ENCODE measurements at regions not wholly inside any gene's neighbourhood (a gene's known extent, or its start where the extent isn't known, plus 50 kb on each side); places are given as distances from the start of the nearest gene placed in this dataset.
"Not testable (repeated sequence)": the region's sequence is repeated elsewhere in the genome, so short reads cannot be mapped to it uniquely, and the experiment has no call there.

DNA sequence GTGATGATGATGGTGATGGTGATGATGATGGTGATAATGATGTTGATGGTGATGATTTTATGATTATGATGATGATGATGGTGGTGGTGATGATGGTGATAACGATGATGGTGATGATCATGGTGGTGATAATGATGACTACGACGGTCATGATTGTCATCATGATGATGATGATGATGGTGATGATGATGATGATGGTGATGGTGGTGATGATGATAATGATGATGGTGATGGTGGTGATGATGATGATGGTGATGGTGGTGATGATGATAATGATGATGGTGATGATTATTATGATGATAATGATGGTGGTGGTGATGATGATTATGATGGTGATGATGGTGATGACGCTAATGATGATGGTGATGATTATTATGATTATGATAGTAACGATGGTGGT, 54.1 kb upstream of the SFSWAP start:
- H3K4me1 ChIP-seq (ENCODE audit: control insufficient read depth, insufficient read depth, low read length); H3K36me3 ChIP-seq (ENCODE audit: control insufficient read depth, insufficient read depth, low read length); H3K9ac ChIP-seq (ENCODE audit: low read depth, low read length); H3K27me3 ChIP-seq (ENCODE audit: control insufficient read depth, insufficient read depth, low read length); H3K27ac ChIP-seq (ENCODE audit: low read depth, low read length); H3K9me3 ChIP-seq (ENCODE audit: control insufficient read depth, insufficient read depth, low read length); H3K4me3 ChIP-seq (ENCODE audit: low read depth, low read length): not testable (repeated sequence)

DNA sequence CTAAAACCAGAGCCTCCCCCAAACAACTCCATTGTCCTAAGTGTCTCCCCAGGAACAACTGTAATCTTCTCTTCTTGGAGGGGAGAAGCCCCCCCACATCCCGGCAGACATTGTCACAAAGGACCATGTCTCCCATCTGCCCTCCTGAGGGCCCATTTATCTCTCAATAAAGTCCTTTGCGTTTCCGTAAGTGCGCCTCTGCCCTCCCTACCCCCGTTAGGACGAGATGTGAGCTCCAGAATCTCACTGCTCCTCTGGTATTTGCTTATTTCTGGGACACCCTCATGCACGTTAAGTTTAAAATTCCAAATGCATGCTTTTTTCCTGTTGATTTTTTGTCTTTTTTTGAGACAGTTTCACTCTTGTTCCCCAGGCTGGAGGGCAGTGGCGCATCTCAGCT, 52.3 kb upstream of the SFSWAP start:
- not testable (repeated sequence) for H3K9me3 ChIP-seq (ENCODE audit: control insufficient read depth, insufficient read depth, low read length); H3K27ac ChIP-seq (ENCODE audit: low read depth, low read length); H3K9ac ChIP-seq (ENCODE audit: low read depth, low read length); H3K4me3 ChIP-seq (ENCODE audit: low read depth, low read length); H3K27me3 ChIP-seq (ENCODE audit: control insufficient read depth, insufficient read depth, low read length); H3K4me1 ChIP-seq (ENCODE audit: control insufficient read depth, insufficient read depth, low read length); H3K36me3 ChIP-seq (ENCODE audit: control insufficient read depth, insufficient read depth, low read length)

DNA sequence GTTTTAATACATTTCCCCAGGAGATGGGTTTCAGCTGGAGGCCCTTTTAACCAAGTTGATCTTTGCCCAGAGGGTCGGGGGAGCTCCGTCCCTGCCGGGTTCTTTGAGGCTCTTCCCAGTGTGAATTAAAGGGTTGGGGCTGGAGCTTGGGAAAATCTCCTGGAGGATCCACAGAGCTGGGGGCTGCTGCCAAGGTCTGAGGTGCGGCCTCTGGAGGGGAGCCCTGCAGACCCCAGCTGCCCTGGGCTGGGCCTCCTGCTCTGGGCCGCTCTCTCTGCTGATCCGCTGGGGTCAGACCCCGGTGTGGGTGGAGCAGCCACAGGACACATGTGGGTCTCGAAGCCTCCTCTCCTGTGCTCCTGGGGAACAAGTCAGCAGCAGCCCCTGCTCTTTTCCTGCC, 51.4 kb upstream of the SFSWAP start:
- H3K9me3 ChIP-seq (ENCODE audit: control insufficient read depth, insufficient read depth, low read length); H3K4me3 ChIP-seq (ENCODE audit: low read depth, low read length); H3K4me1 ChIP-seq (ENCODE audit: control insufficient read depth, insufficient read depth, low read length); H3K27ac ChIP-seq (ENCODE audit: low read depth, low read length); H3K9ac ChIP-seq (ENCODE audit: low read depth, low read length); H3K27me3 ChIP-seq (ENCODE audit: control insufficient read depth, insufficient read depth, low read length); H3K36me3 ChIP-seq (ENCODE audit: control insufficient read depth, insufficient read depth, low read length): not testable (repeated sequence)

DNA sequence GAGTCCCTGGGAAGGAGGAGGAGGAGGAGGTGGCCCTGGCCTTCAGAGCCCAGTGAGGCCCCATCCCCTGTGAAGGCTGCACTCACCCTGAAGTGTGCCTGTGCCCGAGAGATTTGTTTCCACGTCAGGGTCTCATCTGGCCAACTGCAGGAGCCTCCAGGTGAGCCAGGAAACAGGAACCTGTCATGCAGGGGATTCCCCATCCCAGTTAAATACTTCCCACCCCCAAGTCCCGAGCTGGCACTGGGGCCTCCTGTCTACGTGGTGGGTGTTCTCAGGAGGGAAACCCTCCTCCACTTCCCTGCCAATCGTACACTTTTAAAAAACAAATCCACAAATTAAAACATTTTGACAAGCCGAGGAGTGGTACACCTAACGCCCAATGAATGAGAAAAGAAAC, 50.9 kb upstream of the SFSWAP start:
- not testable (repeated sequence) for H3K36me3 ChIP-seq (ENCODE audit: control insufficient read depth, insufficient read depth, low read length); H3K27me3 ChIP-seq (ENCODE audit: control insufficient read depth, insufficient read depth, low read length); H3K4me3 ChIP-seq (ENCODE audit: low read depth, low read length); H3K27ac ChIP-seq (ENCODE audit: low read depth, low read length); H3K9me3 ChIP-seq (ENCODE audit: control insufficient read depth, insufficient read depth, low read length); H3K4me1 ChIP-seq (ENCODE audit: control insufficient read depth, insufficient read depth, low read length); H3K9ac ChIP-seq (ENCODE audit: low read depth, low read length)

DNA sequence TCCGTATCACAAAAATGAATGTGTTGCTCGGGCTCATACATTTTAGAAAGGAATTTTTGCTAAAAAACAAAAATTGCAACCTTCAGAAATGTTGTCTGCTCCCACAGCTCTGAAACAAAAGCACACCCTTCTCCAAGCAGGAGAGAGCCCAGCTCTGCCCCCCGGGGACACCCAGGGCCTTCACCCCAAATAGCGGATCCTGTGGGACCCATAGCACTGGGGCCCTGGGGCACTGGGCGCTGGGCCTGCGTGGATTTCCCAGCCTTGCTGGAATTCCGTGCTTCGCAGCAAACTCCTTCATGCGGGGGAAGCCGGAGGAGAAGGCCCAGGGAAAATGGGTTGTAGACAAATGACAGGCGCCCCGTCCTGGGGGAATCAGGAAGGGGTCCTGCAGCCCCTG, 50.5 kb upstream of the SFSWAP start:
- H3K27me3 ChIP-seq (ENCODE audit: control insufficient read depth, insufficient read depth, low read length); H3K9me3 ChIP-seq (ENCODE audit: control insufficient read depth, insufficient read depth, low read length); H3K4me3 ChIP-seq (ENCODE audit: low read depth, low read length); H3K4me1 ChIP-seq (ENCODE audit: control insufficient read depth, insufficient read depth, low read length); H3K36me3 ChIP-seq (ENCODE audit: control insufficient read depth, insufficient read depth, low read length); H3K27ac ChIP-seq (ENCODE audit: low read depth, low read length); H3K9ac ChIP-seq (ENCODE audit: low read depth, low read length): not testable (repeated sequence)

All from HUES48 (cell line).